ENCODE measurements at regions not wholly inside any gene's neighbourhood (a gene's known extent, or its start where the extent isn't known, plus 50 kb on each side); places are given as distances from the start of the nearest gene placed in this dataset.

GRCh38 chr11:4191031-4191571, 96.5 kb downstream of the RRM1 start:
- DNase-seq (peak in 2 of 4 donors; percentile 11 to 22), ATAC-seq (no peak)
- H3K4me3 ChIP-seq, result no peak overlapping the region
- H3K36me3 ChIP-seq (replicated peaks in 1 of 2; ENCODE audit: insufficient read depth in 1 of 2, low read depth in 2 of 2), result no peaks in the 10 kb centered on the region
- 30 to 56% methylated on average over 5 to 9 of the region's 9 CpGs for WGBS, 2 donors
- no peak overlapping the region for H3K27ac ChIP-seq
- no peak for TF ChIP-seq POLR2A (IDR thresholded peaks at IDR 0.05)
- no peak for TF ChIP-seq CTCF (IDR thresholded peaks at IDR 0.05)
- peaks cover 5% of the 10 kb centered on the region for H3K4me1 ChIP-seq
- no peaks in the 10 kb centered on the region for H3K27me3 ChIP-seq
- intact Hi-C loops (cut with DNase I), result loop anchor here (5.0 kb wide), 1 partner anchor 296 kb away; no protein-coding TSS in a partner anchor
- no peaks in the 10 kb centered on the region for H3K9me3 ChIP-seq

DNA sequence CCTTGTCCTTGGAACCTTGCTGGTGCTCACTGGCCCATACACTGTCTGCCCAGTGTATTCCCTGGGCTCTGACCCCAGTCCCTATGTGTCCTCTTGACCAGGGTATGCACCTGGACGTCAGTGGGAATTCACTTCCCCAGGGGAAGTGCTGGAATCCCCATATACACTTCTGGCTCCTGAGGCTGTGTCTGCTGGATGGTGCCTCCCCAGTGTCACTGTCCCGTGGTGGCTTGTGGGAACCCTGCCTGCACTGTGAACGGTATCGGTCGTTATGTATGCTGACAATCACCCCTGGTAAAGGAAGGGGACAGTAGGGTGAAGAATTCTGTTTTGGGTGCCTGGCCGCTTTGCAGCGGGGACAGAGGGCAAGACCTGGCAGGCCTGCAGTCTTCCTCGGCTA, 95.9 kb downstream of the RRM1 start:
- ATAC-seq, result no peak
- 79 to 80% methylated on average over 3 to 7 of the region's 8 CpGs for WGBS, 2 donors
- H3K27me3 ChIP-seq, result no peaks in the 10 kb centered on the region
- no peaks in the 10 kb centered on the region for H3K9me3 ChIP-seq
- DNase-seq, result no peak
- no peak overlapping the region for H3K4me3 ChIP-seq
- no peak for TF ChIP-seq CTCF (IDR thresholded peaks at IDR 0.05)
- no peak for TF ChIP-seq POLR2A (IDR thresholded peaks at IDR 0.05)
- H3K36me3 ChIP-seq (replicated peaks in 1 of 2; ENCODE audit: insufficient read depth in 1 of 2, low read depth in 2 of 2), result no peaks in the 10 kb centered on the region
- H3K4me1 ChIP-seq, result peaks cover 5% of the 10 kb centered on the region
- no peak overlapping the region for H3K27ac ChIP-seq
- intact Hi-C loops (cut with DNase I), result loop anchor here (5.0 kb wide), 1 partner anchor 297 kb away; no protein-coding TSS in a partner anchor

DNA sequence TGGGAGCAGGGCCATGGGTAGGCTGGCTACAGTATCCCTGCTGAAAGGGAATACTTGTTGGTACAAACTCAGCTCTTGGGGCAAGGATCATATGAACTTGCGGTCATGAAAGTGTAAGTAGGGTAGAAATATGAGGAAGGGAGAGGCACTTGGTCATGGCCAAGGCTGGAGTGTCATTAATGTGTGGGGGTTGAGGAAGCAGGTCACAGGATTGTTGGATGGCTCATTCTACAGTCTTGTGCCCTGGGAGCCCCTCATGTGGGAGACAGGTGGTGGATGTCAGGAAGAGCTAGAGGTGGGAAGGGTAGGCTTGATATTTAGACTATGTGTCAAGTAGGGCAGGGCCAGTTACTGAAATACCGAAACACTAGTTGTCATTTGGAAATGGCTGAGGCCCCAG, 95.5 kb downstream of the RRM1 start:
- no peak for DNase-seq
- ATAC-seq, result no peak
- Histone ChIP-seq H3K4me3 (no peak overlapping the region), H3K27me3 (no peaks in the 10 kb centered on the region), H3K27ac (no peak overlapping the region), H3K4me1 (peaks cover 5% of the 10 kb centered on the region), H3K9me3 (no peaks in the 10 kb centered on the region), H3K36me3 (replicated peaks in 1 of 2; ENCODE audit: insufficient read depth in 1 of 2, low read depth in 2 of 2) (no peaks in the 10 kb centered on the region)
- intact Hi-C loops (cut with DNase I), result loop anchor here (5.0 kb wide), 1 partner anchor 297 kb away; no protein-coding TSS in a partner anchor
- no peak for TF ChIP-seq POLR2A (IDR thresholded peaks at IDR 0.05)
- no peak for TF ChIP-seq CTCF (IDR thresholded peaks at IDR 0.05)
- 44 to 47% methylated on average over 2 of the region's 2 CpGs for WGBS, 2 donors

All from body of pancreas (tissue), 4 donors.